Jurkat, Clone E6-1 (cell line): ENCODE measurements at regions not wholly inside any gene's neighbourhood (a gene's known extent, or its start where the extent isn't known, plus 50 kb on each side); places are given as distances from the start of the nearest gene placed in this dataset.
A peak's percentile ranks its signal among the peaks of the same experiment; 100 is the strongest.

ENCODE experiments used
- DNase-seq: peaks from one replicate; pipeline ENCODE4 v3.0.0-alpha.2; 2011; ENCODE audit warnings: low read depth, low spot score
- H3K4me3 ChIP-seq: 2 replicates; pipeline ENCODE4 v1.5.1; 2011; ENCODE audit warnings: mild to moderate bottlenecking, low read length, control low read depth, moderate library complexity

- H3K4me3 ChIP-seq, result no peak overlapping the region
- no peak for DNase-seq
These were observed 142.3 kb upstream of the CDH5 start for GRCh38 chr16:66224186-66224585.

GRCh38 chr16:66223176-66223780 is 143.2 kb upstream of the CDH5 start:
- DNase-seq, result no peak
- no peak overlapping the region for H3K4me3 ChIP-seq

- no peak overlapping the region for H3K4me3 ChIP-seq
- DNase-seq, result no peak
These were observed 143.7 kb upstream of the CDH5 start for GRCh38 chr16:66222756-66223155.

GRCh38 chr16:66220702-66221101 is 145.8 kb upstream of the CDH5 start:
- H3K4me3 ChIP-seq, result peak overlapping the region; percentile 16; the same call in 1 of the 2 replicates
- DNase-seq, result peak; percentile 69

- no peak for DNase-seq
- no peak overlapping the region for H3K4me3 ChIP-seq
These were observed 147.0 kb upstream of the CDH5 start for GRCh38 chr16:66219491-66219890.

- no peak for DNase-seq
- H3K4me3 ChIP-seq, result no peak overlapping the region
These were observed 154.1 kb upstream of the CDH5 start for GRCh38 chr16:66212428-66212827.

GRCh38 chr16:66211651-66212050 is 154.8 kb upstream of the CDH5 start:
- H3K4me3 ChIP-seq, result no peak overlapping the region

GRCh38 chr16:66207883-66208265 is 158.6 kb upstream of the CDH5 start:
- no peak overlapping the region for H3K4me3 ChIP-seq
- no peak for DNase-seq

More at GRCh38 chr16:66211651-66212050, 154.8 kb upstream of the CDH5 start:
- no peak for DNase-seq

GRCh38 chr16:66207139-66207882 is 159.2 kb upstream of the CDH5 start:
- no peak for DNase-seq

GRCh38 chr16:66206363-66206762 is 160.1 kb upstream of the CDH5 start:
- no peak for DNase-seq
- H3K4me3 ChIP-seq, result no peak overlapping the region

More at GRCh38 chr16:66207139-66207882, 159.2 kb upstream of the CDH5 start:
- no peak overlapping the region for H3K4me3 ChIP-seq

- no peak overlapping the region for H3K4me3 ChIP-seq
- no peak for DNase-seq
These were observed 160.9 kb upstream of the CDH5 start for GRCh38 chr16:66205287-66206231.

GRCh38 chr16:66204756-66205155 is 161.7 kb upstream of the CDH5 start:
- DNase-seq, result no peak
- no peak overlapping the region for H3K4me3 ChIP-seq

GRCh38 chr16:66203476-66203875 is 163.0 kb upstream of the CDH5 start:
- H3K4me3 ChIP-seq, result no peak overlapping the region
- no peak for DNase-seq

GRCh38 chr16:66199189-66199588 is 167.3 kb upstream of the CDH5 start:
- DNase-seq, result no peak

GRCh38 chr16:66198641-66199040 is 167.8 kb upstream of the CDH5 start:
- no peak for DNase-seq
- no peak overlapping the region for H3K4me3 ChIP-seq

More at GRCh38 chr16:66199189-66199588, 167.3 kb upstream of the CDH5 start:
- H3K4me3 ChIP-seq, result no peak overlapping the region

- H3K4me3 ChIP-seq, result no peak overlapping the region
- no peak for DNase-seq
These were observed 168.7 kb upstream of the CDH5 start for GRCh38 chr16:66197668-66198278.

- no peak overlapping the region for H3K4me3 ChIP-seq
- no peak for DNase-seq
These were observed 169.7 kb upstream of the CDH5 start for GRCh38 chr16:66196770-66197169.

GRCh38 chr16:66194866-66195265 is 171.6 kb upstream of the CDH5 start:
- no peak for DNase-seq

GRCh38 chr16:66193543-66194229 is 172.8 kb upstream of the CDH5 start:
- DNase-seq, result no peak
- no peak overlapping the region for H3K4me3 ChIP-seq

More at GRCh38 chr16:66194866-66195265, 171.6 kb upstream of the CDH5 start:
- H3K4me3 ChIP-seq, result no peak overlapping the region
